Embryonic facial prominence (tissue), 1 donor: ENCODE measurements at regions not wholly inside any gene's neighbourhood (a gene's known extent, or its start where the extent isn't known, plus 50 kb on each side); places are given as distances from the start of the nearest gene placed in this dataset.

Experiments
- DNase-seq: peaks from one replicate; pipeline ENCODE4 v3.0.0-alpha.2; 2016; ENCODE audit errors: extremely low spot score

DNA sequence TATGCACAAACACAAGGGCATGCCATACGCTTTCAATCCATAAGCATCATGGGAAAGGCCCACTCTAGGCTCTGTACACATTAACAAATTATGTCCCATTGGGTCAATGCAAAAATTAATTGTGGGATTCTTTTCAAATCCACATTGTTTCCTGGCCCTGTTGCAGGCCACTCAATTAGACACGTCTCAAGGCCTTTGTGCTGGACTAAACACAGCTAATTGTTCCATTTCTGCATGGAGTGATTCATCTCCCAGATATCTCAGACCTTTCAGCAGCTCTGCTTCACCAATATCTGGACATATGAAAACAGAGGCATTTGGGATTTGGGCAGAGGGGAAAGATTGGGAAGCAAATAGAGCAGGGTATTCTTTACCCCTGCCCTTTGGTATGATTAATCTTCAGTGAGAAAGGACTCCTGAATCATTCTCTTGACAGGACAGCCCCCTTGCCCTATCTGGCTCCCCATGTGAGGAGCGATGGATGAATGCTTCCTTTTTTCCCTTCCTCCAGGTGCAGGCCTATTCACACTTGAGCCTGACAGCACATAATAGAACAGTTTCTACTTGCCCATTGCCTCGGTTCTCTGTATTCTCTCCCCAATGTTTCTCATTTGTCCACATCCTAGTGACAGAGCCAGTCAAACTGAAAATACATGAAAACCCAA, 547.6 kb downstream of the HAO1 start:
- DNase-seq: no peak

GRCh38 chr20:7399114-7399513, 541.1 kb downstream of the HAO1 start:
- no peak for DNase-seq

DNA sequence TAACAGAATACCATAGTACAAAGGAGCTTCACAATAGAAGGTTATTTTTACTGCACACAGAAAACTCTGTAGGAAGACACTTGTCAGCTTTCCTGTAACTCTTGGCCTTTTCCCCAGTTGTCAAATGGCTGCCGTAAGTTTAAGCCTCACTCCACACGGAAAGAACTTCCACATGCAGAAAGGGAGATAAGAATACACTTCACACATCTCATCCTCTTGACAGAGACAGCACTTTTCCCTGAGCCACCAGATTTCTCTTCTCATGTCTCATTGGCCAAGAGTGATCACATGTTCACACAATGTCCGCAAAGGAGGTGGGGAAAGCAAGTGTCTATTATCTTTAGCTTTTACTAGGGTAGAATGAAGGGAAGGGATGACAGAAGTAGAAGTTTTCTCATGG, 540.7 kb downstream of the HAO1 start:
- no peak for DNase-seq

DNA sequence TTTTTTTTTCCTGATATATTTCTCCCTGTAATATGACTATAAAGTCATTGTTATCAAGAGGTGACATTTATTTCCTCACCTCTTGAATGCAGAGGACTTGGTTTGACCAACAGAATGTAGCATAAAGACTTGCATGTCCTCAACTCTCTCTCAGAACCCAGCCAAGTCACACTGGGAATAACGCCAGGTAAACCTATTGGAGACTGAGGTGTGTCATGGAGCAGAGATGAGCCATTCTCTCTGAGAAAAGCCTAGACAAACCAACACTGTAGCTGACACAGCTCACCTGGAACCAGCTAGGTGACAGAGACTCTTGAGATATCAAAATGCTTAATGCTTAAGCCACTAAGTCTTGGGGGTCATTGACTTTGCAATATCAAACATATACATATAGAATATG, 533.6 kb downstream of the HAO1 start:
- DNase-seq: no peak

DNA sequence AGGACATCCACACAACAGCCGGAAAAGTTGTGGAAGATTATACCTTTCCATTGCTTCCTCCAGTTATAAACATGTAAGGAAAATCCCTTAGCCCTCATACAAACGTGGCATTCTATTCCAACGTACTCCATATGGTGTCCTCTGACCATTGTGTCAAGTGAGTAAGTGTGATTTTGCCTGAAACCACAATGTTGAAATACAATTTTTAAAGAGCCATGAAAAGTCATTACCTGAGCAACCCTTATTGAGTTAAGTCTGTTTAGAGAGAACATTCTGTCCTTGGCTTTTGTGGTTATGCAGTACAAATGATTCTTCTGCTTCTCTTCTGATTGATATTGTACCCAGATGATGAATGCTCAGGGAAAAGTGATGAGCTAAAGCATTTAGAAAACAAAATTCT, 530.1 kb downstream of the HAO1 start:
- DNase-seq: no peak

DNA sequence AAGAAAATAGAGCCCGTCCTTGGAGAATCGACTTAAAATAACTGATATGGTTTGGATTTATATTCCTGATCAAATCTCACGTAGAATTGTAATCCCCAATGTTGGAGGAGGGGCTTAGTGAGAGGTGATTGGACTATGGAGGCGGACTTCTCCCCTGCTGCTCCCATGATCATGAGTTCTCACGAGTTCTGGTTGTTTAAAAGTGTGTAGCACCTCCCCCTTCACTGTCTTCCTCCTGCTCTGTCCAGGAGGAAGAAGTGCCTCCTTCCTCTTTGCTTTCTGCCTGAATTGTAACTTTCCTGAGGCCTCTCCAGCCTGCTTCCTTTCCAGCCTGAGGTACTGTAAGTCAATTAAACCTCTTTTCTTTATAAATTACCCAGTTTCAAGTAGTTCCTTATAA, 529.2 kb downstream of the HAO1 start:
- DNase-seq: no peak

- no peak for DNase-seq
These were observed 524.8 kb downstream of the HAO1 start for GRCh38 chr20:7415427-7415826.

DNA sequence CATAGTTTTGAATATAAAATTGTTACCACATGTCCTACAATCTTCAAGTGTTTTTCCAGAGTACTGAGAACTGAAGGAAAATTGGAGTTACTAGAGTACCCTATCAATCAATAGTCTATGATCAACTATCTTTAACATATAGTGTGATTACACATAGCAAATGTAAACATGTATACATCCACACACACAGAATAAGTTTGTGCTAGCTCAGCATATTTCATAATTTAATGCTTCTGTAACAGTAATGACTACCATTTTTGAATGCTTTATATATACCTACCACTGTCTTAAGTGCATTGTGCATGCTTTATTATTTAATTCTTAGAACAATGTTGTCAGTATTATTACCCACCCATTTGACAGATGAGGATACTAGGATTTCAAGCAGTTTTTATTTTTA, 523.9 kb downstream of the HAO1 start:
- DNase-seq: no peak

DNA sequence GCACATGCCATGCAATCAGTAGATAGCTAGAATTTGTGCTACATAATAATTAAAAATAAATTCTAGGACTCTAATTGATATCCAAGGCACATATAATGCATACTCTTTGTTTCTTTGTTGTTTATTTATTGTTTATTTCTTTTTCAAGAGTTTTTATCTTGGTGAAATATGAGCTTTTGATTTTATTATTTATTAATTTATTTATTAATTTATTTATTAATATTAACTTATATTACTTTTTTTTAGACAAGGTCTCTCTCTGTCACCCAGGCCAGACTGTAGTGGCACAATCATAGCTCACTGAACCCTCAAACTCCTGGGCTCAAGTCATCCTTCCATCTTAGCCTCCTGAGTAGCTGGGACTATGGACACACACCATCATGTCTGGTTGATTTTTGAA, 519.9 kb downstream of the HAO1 start:
- no peak for DNase-seq

GRCh38 chr20:7426890-7427496, 513.3 kb downstream of the HAO1 start:
- DNase-seq: no peak

DNA sequence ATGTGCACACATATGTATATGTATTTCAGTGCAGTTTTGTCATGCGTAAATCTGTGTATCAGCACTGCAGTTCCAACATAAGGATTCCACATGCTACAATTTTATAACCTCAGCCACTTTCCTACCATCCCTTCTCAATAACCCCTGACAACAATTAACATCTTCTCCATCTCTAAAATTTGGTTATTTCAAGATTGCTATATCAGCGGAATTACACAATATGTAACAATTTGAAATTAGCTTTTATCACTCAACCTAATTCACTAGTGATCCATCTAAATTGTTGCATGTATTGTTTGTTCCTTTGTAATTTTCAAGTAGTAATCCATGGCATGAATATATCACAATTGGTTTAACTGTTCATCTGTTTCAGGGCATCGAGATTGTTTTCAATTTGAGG, 511.3 kb downstream of the HAO1 start:
- DNase-seq: no peak

DNA sequence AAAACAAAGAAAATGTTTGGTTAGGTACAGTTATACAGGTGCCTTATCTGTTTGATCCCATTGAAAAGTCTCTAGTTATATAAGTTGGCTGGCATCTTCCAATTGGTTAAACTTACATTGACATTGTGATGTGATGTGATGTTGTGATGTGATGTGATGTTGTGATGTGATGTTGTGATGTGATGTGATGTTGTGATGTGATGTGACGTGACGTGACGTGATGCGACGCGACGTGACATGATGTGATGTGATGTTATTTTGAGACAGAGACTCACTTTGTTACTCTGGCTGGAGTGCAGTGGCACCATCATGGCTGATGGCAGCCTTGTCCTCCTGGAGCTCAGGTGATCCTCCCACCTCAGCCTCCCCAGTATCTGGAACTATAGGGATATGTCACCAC, 507.6 kb downstream of the HAO1 start:
- DNase-seq: no peak

DNA sequence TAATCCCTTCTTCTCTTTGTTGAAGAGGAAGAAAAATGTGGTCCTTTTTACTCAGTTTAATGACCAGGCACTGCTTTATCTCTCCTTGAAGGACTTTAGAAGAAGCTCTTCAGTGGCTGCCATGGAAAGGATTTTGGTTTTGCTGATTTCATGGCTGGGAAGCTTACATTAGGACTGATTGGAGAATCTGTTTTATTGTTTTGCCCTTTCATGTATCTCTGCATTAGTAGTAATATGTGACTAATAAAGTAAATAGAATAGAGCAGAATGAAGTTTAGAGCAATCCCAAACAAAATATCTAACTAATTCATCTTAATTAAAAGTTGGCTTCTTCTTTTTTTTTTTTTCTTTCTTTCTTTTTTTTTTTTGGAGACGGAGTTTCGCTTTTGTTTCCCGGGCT, 502.9 kb downstream of the HAO1 start:
- DNase-seq: no peak

- DNase-seq: no peak
These were observed 491.0 kb downstream of the HAO1 start for GRCh38 chr20:7449269-7449668.

- no peak for DNase-seq
These were observed 487.4 kb downstream of the HAO1 start for GRCh38 chr20:7452890-7453289.

- DNase-seq: no peak
These were observed 486.2 kb downstream of the HAO1 start for GRCh38 chr20:7454047-7454446.

DNA sequence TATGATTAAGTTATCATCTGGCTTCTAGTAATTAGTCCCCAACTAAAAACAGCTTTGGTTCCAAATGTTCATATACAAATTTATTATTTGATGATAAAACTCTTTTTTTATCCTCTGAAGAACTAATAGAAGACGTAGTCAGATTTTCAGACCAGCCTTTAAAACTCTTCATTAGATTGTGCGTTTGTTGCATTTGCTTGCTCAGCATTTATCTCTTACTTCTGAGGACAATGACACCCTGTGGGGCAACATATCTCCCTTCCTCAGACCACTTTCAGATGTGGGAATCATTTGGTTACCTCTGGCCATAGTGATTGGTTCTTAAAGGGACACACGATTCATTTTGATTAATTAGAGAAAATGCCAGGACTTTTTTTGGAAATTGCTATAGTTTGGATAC, 481.8 kb downstream of the HAO1 start:
- no peak for DNase-seq

DNA sequence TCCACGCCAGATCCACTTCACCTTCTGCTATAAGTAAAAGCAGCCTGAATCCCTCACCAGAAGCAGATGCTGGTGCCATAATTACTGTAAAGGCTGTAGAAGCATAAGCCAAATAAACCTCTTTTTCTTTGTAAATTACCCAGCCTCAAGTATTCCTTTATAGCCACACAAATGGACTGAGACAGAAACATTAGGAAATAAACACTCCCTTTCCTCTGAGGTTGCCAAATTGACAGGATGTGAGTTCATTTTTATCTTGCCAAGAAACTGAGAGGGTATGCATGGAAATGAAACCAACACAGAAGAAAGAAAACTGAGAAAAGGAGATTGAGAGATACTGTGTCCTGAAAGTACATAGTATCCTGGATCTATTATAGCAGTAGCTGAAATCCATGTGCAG, 481.2 kb downstream of the HAO1 start:
- DNase-seq: no peak

GRCh38 chr20:7463290-7463689, 477.0 kb downstream of the HAO1 start:
- no peak for DNase-seq

- no peak for DNase-seq
These were observed 469.3 kb downstream of the HAO1 start for GRCh38 chr20:7470912-7471311.

DNA sequence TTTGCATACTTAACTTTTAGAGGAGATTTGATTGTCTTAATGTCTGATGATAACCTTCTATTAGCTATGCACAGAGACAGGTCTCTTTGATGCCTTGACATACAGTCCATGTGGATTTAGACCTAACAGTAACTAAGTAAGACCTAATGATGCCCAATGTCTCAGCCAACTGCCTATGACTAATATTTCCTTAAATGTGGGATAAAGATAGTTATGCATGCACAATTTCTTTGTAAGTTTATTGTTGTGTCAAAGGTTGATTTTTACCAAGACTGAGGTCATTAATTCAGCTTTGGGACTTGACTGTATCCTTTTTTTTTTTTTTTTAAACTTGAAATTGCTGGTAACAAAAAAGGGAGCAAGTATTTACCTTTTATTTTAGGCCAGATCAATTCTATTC, 450.0 kb downstream of the HAO1 start:
- no peak for DNase-seq

- DNase-seq: no peak
These were observed 448.0 kb downstream of the HAO1 start for GRCh38 chr20:7492257-7492656.

GRCh38 chr20:7493311-7493710, 446.9 kb downstream of the HAO1 start:
- DNase-seq: no peak

DNA sequence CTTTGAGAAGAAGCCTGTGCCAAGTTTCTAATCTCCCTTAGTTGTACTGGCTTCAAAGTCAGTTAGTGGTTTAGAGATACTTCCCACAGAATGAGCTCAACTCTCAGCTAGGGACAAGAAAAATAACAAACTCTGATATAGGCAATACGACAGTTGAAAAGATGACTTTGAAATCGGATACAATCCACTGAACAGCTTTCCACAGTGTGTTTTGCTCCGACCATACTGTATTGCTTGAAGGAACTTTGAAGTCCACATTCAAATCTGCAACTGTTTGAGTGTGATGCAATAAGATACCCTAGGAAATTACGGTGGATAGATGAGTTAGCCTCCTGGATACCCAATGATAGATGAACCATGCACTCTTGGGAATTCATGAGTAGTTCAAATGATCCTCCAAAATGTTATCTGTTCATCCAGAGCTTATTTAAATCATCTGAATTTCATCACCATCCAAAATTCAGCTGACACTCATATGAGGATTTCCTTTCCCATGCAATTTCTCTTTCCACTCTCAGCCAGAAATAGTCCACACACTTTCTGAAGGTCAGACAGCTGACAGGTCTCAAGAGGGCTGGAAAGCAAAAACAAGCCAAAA, 443.8 kb downstream of the HAO1 start:
- no peak for DNase-seq
